Posterior vena cava (tissue), 2 donors: ENCODE measurements at regions not wholly inside any gene's neighbourhood (a gene's known extent, or its start where the extent isn't known, plus 50 kb on each side); places are given as distances from the start of the nearest gene placed in this dataset.
"Not testable (repeated sequence)": the region's sequence is repeated elsewhere in the genome, so short reads cannot be mapped to it uniquely, and the experiment has no call there.

Experiments used
- DNase-seq: peaks from one replicate; pipeline ENCODE4 v3.0.0-alpha.2; 2020; ENCODE audit warnings: low spot score
- intact Hi-C, 2 donors: fragments of 100-400 bp; cut with DNase I; formaldehyde crosslinking; loops; one replicate each; pipeline versions ENCODE4 v1.14.1 to v1.14.2; 2022 to 2023
- donor health status: DM: yes; HTN: yes; CAD: no.
- donor health status: DM: yes; HTN: yes; CAD: no.

- intact Hi-C loops: no loop called here
- no peak for DNase-seq
These were observed 242.5 kb upstream of the TMEM229A start for GRCh38 chr7:124275411-124275810.

- DNase-seq: no peak
- intact Hi-C loops: no loop called here
These were observed 236.9 kb upstream of the TMEM229A start for GRCh38 chr7:124269774-124270173.

GRCh38 chr7:124267154-124267553, 234.3 kb upstream of the TMEM229A start:
- DNase-seq: no peak
- intact Hi-C loops: no loop called here

GRCh38 chr7:124263232-124263827, 230.5 kb upstream of the TMEM229A start:
- no peak for DNase-seq
- intact Hi-C loops: no loop called here

GRCh38 chr7:124261710-124262109, 228.8 kb upstream of the TMEM229A start:
- DNase-seq: no peak
- intact Hi-C loops: no loop called here

GRCh38 chr7:124257638-124258308, 224.9 kb upstream of the TMEM229A start:
- no peak for DNase-seq
- intact Hi-C loops: no loop called here

- DNase-seq: no peak
- intact Hi-C loops: no loop called here
These were observed 222.3 kb upstream of the TMEM229A start for GRCh38 chr7:124255041-124255655.

- intact Hi-C loops: no loop called here
- DNase-seq: no peak
These were observed 221.5 kb upstream of the TMEM229A start for GRCh38 chr7:124254396-124254795.

GRCh38 chr7:124251636-124252035, 218.8 kb upstream of the TMEM229A start:
- no peak for DNase-seq
- intact Hi-C loops: no loop called here

- intact Hi-C loops: no loop called here
- no peak for DNase-seq
These were observed 217.6 kb upstream of the TMEM229A start for GRCh38 chr7:124250297-124251034.

- no peak for DNase-seq
- intact Hi-C loops: loop anchor here in 1 of 2 donors (5.0 kb wide), 1 partner anchor 65 kb away; no protein-coding TSS in a partner anchor
These were observed 214.8 kb upstream of the TMEM229A start for GRCh38 chr7:124247691-124248090.

GRCh38 chr7:124246262-124246863, 213.5 kb upstream of the TMEM229A start:
- DNase-seq: no peak
- intact Hi-C loops: loop anchor here in 1 of 2 donors (5.0 kb wide), 1 partner anchor 66 kb away; no protein-coding TSS in a partner anchor

GRCh38 chr7:124244469-124244868, 211.6 kb upstream of the TMEM229A start:
- intact Hi-C loops, DNase-seq: not testable (repeated sequence)

GRCh38 chr7:124219681-124220080, 186.8 kb upstream of the TMEM229A start:
- no peak for DNase-seq
- intact Hi-C loops: loop anchor here in 1 of 2 donors (5.0 kb wide), 1 partner anchor 673 kb away; no protein-coding TSS in a partner anchor

- DNase-seq: no peak
- intact Hi-C loops: no loop called here
These were observed 175.8 kb upstream of the TMEM229A start for GRCh38 chr7:124208642-124209041.

- DNase-seq: no peak
- intact Hi-C loops: no loop called here
These were observed 175.3 kb upstream of the TMEM229A start for GRCh38 chr7:124208173-124208572.

- no peak for DNase-seq
- intact Hi-C loops: no loop called here
These were observed 172.7 kb upstream of the TMEM229A start for GRCh38 chr7:124205526-124205925.

- intact Hi-C loops: no loop called here
- no peak for DNase-seq
These were observed 169.7 kb upstream of the TMEM229A start for GRCh38 chr7:124202546-124202945.

GRCh38 chr7:124201768-124202349, 169.0 kb upstream of the TMEM229A start:
- no peak for DNase-seq
- intact Hi-C loops: no loop called here
